ENCODE measurements at regions not wholly inside any gene's neighbourhood (a gene's known extent, or its start where the extent isn't known, plus 50 kb on each side); places are given as distances from the start of the nearest gene placed in this dataset.
"Not testable (repeated sequence)": the region's sequence is repeated elsewhere in the genome, so short reads cannot be mapped to it uniquely, and the experiment has no call there.

DNA sequence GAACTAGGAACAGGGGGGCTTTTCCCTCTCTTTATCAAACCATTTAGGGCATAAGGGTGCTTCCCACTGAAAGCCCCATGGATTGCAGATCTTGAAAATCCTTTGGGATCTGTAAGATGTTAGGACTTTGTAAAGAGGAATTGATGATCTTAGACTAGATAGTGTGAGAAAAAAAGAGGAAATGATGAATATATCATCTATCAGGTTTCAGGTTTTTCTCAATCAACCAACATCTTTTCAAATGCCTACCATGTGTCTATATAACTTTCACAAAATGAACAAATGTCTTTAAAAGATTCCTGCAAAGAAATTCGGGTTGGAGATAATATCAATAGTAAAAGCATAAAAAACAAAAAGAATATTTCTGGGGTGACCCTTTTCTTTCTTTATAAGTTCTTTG is 50.1 kb downstream of the KCNC4 start:
- no peak for DNase-seq (ENCODE audit: low read depth, low spot score)
- peak overlapping the region; percentile 54 for H3K27ac ChIP-seq

GRCh38 chr1:110262296-110262695 is 52.2 kb downstream of the KCNC4 start:
- no peak overlapping the region for H3K27ac ChIP-seq
- no peak for DNase-seq (ENCODE audit: low read depth, low spot score)

DNA sequence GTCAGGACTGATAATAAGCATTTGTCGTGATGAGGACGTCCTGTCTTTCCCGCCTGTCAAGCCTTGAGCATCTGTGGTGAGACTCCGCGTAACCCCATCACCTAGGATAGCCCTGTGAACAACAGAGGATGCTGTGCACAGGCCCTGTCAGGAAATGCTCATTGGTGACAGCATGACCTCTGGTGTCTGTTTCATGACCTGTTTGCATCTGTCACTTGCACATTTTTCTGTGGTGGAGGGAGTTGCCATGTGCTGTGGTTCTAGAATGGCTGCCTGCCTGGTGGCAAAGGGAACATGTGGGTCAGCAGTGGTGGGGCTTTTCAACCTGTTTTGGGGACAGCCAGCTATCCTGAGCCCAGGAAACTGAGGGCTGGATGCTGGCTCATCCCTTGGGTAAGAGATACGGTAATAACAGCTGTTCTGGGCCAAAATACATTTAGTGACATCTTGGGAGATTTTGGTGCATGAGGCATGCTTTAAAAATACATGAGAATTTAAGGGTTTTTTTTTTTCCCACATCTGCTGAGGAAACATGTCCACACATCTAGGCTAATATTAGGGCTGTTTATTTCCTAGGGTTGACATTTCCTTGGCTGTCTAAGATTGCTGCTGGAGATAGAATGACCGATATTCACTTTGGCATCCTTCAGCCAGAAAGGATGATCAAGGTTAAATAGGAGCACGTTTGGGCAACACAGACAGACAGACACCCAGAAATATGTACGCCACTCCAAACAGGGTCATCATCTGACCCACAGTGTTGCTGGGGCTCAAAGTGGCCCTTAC is 52.9 kb downstream of the KCNC4 start:
- no peak for DNase-seq (ENCODE audit: low read depth, low spot score)
- H3K27ac ChIP-seq: no peak overlapping the region

GRCh38 chr1:110264430-110264829 is 54.3 kb downstream of the KCNC4 start:
- H3K27ac ChIP-seq: no peak overlapping the region
- DNase-seq (ENCODE audit: low read depth, low spot score): no peak

GRCh38 chr1:110265186-110265585 is 55.1 kb downstream of the KCNC4 start:
- DNase-seq (ENCODE audit: low read depth, low spot score): no peak

DNA sequence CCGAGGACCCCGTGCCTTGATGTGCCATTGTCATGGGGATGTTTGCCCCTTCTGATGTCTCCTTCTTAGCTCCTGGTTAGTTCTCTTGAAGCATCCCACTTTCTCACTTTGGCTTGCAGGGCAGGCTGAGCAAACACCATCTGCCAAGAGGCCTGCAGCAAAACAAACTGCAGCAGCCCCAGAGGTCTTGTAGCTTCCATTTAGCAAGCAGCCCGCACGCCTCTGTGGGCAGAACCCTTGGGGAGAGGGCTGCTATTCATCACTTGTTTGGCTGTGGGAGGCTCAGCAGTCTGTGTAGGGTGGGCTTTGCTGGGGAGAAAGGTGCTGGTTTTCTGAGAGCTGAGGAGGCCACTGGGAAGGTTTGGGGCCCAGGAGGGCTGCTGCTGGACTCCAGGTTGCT is 56.7 kb downstream of the KCNC4 start:
- no peak for DNase-seq (ENCODE audit: low read depth, low spot score)
- H3K27ac ChIP-seq: no peak overlapping the region

More at GRCh38 chr1:110265186-110265585, 55.1 kb downstream of the KCNC4 start:
- no peak overlapping the region for H3K27ac ChIP-seq

DNA sequence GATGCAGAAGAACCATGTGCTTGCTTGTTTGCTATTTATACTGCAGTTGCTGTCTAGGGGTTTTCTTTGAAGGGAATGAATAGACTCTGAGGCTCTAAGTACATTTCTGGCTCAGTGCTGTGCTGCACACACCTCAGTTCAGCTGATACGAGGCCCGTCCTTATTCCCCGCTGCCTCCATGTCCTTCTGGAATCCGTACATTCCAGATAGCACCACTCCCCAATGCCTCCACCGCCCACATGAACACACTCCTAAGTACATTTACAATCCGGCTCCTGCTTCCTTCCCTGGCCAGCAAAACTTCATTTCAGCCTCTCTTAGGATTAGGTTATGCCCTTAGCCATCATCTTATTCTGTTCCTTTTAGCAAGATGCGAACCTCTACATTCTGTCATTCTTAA is 57.1 kb downstream of the KCNC4 start:
- no peak overlapping the region for H3K27ac ChIP-seq
- no peak for DNase-seq (ENCODE audit: low read depth, low spot score)

DNA sequence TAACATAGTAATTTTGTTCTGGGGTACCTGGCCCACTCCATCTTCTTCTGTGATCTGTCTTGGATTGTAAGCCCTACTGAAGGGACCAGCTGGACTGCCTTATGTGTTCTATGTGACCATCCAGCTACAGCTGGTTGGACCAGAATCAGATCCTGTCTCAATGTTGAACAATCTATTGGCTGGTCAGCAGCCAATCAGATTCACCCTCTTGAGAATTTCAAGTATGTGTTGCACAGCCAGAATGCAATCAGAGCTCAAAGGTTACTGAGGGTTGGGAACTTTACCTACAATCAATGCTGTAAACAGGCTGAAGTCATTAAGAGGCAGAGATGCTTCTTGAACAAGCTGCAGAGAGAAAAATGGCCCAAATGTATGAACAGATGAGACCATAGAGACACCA is 61.9 kb downstream of the KCNC4 start:
- H3K27ac ChIP-seq: no peak overlapping the region
- DNase-seq (ENCODE audit: low read depth, low spot score): no peak

GRCh38 chr1:110273832-110274231 is 63.7 kb downstream of the KCNC4 start:
- not testable (repeated sequence) for H3K27ac ChIP-seq; DNase-seq (ENCODE audit: low read depth, low spot score)

- no peak overlapping the region for H3K27ac ChIP-seq
- DNase-seq (ENCODE audit: low read depth, low spot score): no peak
These were observed 59.1 kb upstream of the RBM15 start for GRCh38 chr1:110280126-110280525.

GRCh38 chr1:110280804-110281203 is 58.4 kb upstream of the RBM15 start:
- DNase-seq (ENCODE audit: low read depth, low spot score): no peak
- H3K27ac ChIP-seq: no peak overlapping the region

GRCh38 chr1:110281363-110282290 is 57.5 kb upstream of the RBM15 start:
- no peak for DNase-seq (ENCODE audit: low read depth, low spot score)
- no peak overlapping the region for H3K27ac ChIP-seq

- DNase-seq (ENCODE audit: low read depth, low spot score): no peak
These were observed 56.8 kb upstream of the RBM15 start for GRCh38 chr1:110282395-110282794.

GRCh38 chr1:110283677-110284076 is 55.5 kb upstream of the RBM15 start:
- no peak overlapping the region for H3K27ac ChIP-seq
- DNase-seq (ENCODE audit: low read depth, low spot score): no peak

More at GRCh38 chr1:110282395-110282794, 56.8 kb upstream of the RBM15 start:
- no peak overlapping the region for H3K27ac ChIP-seq

GRCh38 chr1:110285316-110285715 is 53.9 kb upstream of the RBM15 start:
- DNase-seq (ENCODE audit: low read depth, low spot score): no peak
- H3K27ac ChIP-seq: no peak overlapping the region

DNA sequence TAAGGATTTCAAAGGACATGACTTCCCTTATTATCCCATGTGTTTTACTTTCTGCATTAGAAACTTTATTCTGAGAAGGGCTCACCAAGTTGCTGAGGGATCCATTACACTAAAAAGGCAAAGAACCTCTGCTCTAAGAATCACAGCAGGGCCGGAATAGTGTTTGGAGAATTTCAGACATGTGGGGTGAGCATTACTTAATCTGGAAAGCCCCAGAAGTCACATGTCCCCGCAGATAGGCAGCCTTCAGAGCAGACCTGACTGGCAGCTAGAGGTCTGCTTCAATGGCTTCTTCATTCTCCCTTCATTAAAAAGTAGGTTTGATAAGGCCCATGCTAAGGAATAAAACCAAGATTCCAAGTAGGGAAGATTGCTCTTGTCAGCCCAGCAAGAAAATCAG is 52.6 kb upstream of the RBM15 start:
- H3K27ac ChIP-seq: no peak overlapping the region
- DNase-seq (ENCODE audit: low read depth, low spot score): no peak

GRCh38 chr1:110288111-110288510 is 51.1 kb upstream of the RBM15 start:
- DNase-seq (ENCODE audit: low read depth, low spot score): no peak
- H3K27ac ChIP-seq: no peak overlapping the region

Measured in epithelial cell of prostate (primary cell).